ENCODE measurements at regions not wholly inside any gene's neighbourhood (a gene's known extent, or its start where the extent isn't known, plus 50 kb on each side); places are given as distances from the start of the nearest gene placed in this dataset.

DNA sequence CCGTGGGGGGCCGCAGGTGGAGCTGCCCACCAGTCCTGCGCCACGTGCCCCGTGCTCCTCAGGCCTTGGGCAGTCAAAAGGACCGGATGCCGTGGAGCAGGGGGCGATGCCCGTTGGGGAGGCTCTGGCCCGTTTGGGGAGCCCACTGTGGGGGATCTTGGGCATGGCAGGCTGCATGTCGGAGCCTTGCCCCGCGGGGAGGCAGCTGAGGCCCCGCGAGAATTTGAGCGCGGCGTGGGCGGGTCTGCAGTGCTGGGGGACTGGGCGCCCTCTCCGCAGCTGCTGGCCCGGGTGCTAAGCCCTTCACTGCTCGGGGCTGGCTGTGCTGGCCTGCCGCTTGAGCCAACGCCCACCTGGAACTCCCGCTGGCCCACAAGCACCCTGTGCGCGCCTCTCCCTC lies 445.6 kb upstream of the EDIL3 start:
- no CpG with 5 or more reads among the region's 28 CpGs for WGBS (ENCODE audit: extremely low coverage, insufficient coverage, insufficient read length)
- H2BK120ac ChIP-seq (ENCODE audit: insufficient read depth, low read length, poor library complexity): no peak overlapping the region
- no peaks in the 10 kb centered on the region for H3K79me1 ChIP-seq (ENCODE audit: low read length)
- no peak overlapping the region for H3K4ac ChIP-seq (ENCODE audit: low read depth, low read length)
- no peak overlapping the region for H3K9ac ChIP-seq (ENCODE audit: low read length)
- no peak overlapping the region for H2AK5ac ChIP-seq (ENCODE audit: low read length)
- H3K14ac ChIP-seq (ENCODE audit: low read length): no peak overlapping the region
- no peak overlapping the region for H2BK12ac ChIP-seq (ENCODE audit: low read length)
- H4K8ac ChIP-seq (ENCODE audit: low read depth, low read length): no peak overlapping the region
- no peaks in the 10 kb centered on the region for H3K27me3 ChIP-seq (ENCODE audit: insufficient read depth, low read length)
- no peak overlapping the region for H3K23ac ChIP-seq (ENCODE audit: low read length)
- no peak overlapping the region for H4K91ac ChIP-seq (ENCODE audit: low read depth, low read length)
- no peak overlapping the region for H3K27ac ChIP-seq (ENCODE audit: low read depth, low read length)
- no peak overlapping the region for H2AFZ ChIP-seq (ENCODE audit: insufficient read depth, low read length, poor library complexity)
- H3K4me1 ChIP-seq (ENCODE audit: control insufficient read depth in 1 of 2, insufficient read depth in 2 of 2, low read length in 2 of 2): no peaks in the 10 kb centered on the region
- H3K9me3 ChIP-seq (ENCODE audit: insufficient read depth, low read depth, low read length): peaks cover 7% of the 10 kb centered on the region
- no peaks in the 10 kb centered on the region for H3K36me3 ChIP-seq (ENCODE audit: control insufficient read depth in 1 of 2, insufficient read depth in 2 of 2, low read length in 2 of 2)
- H3K4me2 ChIP-seq (ENCODE audit: low read length): no peak overlapping the region
- H3K18ac ChIP-seq (ENCODE audit: low read length): no peak overlapping the region
- no peak overlapping the region for H4K12ac ChIP-seq (ENCODE audit: low read depth, low read length)
- H2BK5ac ChIP-seq (ENCODE audit: low read depth, low read length, poor library complexity): no peak overlapping the region
- no peaks in the 10 kb centered on the region for H3K79me2 ChIP-seq (ENCODE audit: control insufficient read depth, insufficient read depth, low read length, poor library complexity)
- no peak for DNase-seq
- no peak overlapping the region for H3K4me3 ChIP-seq (ENCODE audit: low read depth, low read length)

DNA sequence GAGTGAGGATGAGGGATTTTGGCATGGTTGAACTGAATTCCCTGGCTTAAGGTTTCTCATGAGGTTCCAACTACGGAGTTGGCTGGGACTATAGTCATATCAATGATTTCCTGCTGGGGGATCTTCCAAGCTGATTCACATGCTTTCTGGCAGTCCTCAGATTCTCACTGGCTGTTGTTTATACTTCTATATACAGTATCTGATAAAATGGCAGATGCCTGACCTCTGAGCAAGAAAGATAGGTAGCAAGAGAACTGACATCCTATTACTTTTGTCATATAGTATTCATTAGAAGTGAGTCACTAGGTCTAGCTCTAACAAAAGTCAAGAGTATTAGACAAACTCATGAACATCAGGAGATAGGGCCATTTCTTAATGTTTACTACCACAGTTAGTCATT lies 440.9 kb upstream of the EDIL3 start:
- no peak overlapping the region for H3K4me2 ChIP-seq (ENCODE audit: low read length)
- H3K27me3 ChIP-seq (ENCODE audit: insufficient read depth, low read length): no peaks in the 10 kb centered on the region
- no peak overlapping the region for H3K9ac ChIP-seq (ENCODE audit: low read length)
- no peak overlapping the region for H3K14ac ChIP-seq (ENCODE audit: low read length)
- no peak overlapping the region for H3K23ac ChIP-seq (ENCODE audit: low read length)
- no peak overlapping the region for H2AFZ ChIP-seq (ENCODE audit: insufficient read depth, low read length, poor library complexity)
- WGBS (ENCODE audit: extremely low coverage, insufficient coverage, insufficient read length): no CpG with 5 or more reads among the region's 1 CpG
- no peak overlapping the region for H2BK5ac ChIP-seq (ENCODE audit: low read depth, low read length, poor library complexity)
- no peak overlapping the region for H3K4ac ChIP-seq (ENCODE audit: low read depth, low read length)
- no peaks in the 10 kb centered on the region for H3K4me1 ChIP-seq (ENCODE audit: control insufficient read depth in 1 of 2, insufficient read depth in 2 of 2, low read length in 2 of 2)
- no peaks in the 10 kb centered on the region for H3K79me1 ChIP-seq (ENCODE audit: low read length)
- H3K79me2 ChIP-seq (ENCODE audit: control insufficient read depth, insufficient read depth, low read length, poor library complexity): no peaks in the 10 kb centered on the region
- H4K8ac ChIP-seq (ENCODE audit: low read depth, low read length): no peak overlapping the region
- H3K9me3 ChIP-seq (ENCODE audit: insufficient read depth, low read depth, low read length): peaks cover 6% of the 10 kb centered on the region
- H2AK5ac ChIP-seq (ENCODE audit: low read length): no peak overlapping the region
- no peak overlapping the region for H3K27ac ChIP-seq (ENCODE audit: low read depth, low read length)
- no peak for DNase-seq
- no peak overlapping the region for H4K91ac ChIP-seq (ENCODE audit: low read depth, low read length)
- no peak overlapping the region for H3K18ac ChIP-seq (ENCODE audit: low read length)
- no peaks in the 10 kb centered on the region for H3K36me3 ChIP-seq (ENCODE audit: control insufficient read depth in 1 of 2, insufficient read depth in 2 of 2, low read length in 2 of 2)
- no peak overlapping the region for H2BK120ac ChIP-seq (ENCODE audit: insufficient read depth, low read length, poor library complexity)
- no peak overlapping the region for H4K12ac ChIP-seq (ENCODE audit: low read depth, low read length)
- no peak overlapping the region for H2BK12ac ChIP-seq (ENCODE audit: low read length)
- H3K4me3 ChIP-seq (ENCODE audit: low read depth, low read length): no peak overlapping the region

DNA sequence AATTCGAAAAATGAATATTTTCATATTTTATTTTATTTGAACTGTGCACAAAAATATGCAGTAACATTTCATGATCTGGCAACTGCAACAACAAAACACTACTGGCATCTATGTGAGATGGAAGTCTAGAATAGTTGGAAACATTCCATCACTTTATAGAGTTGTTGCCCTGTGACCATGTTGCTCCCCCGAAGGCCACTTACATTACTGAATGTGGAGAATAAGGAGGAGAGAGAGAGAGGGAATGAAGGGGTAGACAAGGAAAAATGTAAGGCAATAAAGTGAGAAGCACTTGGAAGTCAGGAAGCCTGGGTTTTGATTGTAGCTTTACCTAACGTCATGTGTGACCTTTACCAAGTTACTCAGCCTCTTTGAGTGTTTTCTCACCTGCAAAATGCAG lies 437.2 kb upstream of the EDIL3 start:
- H3K79me1 ChIP-seq (ENCODE audit: low read length): no peaks in the 10 kb centered on the region
- no peak for DNase-seq
- no peaks in the 10 kb centered on the region for H3K79me2 ChIP-seq (ENCODE audit: control insufficient read depth, insufficient read depth, low read length, poor library complexity)
- H3K14ac ChIP-seq (ENCODE audit: low read length): no peak overlapping the region
- no peak overlapping the region for H3K18ac ChIP-seq (ENCODE audit: low read length)
- no peak overlapping the region for H2AK5ac ChIP-seq (ENCODE audit: low read length)
- H3K27me3 ChIP-seq (ENCODE audit: insufficient read depth, low read length): no peaks in the 10 kb centered on the region
- H2AFZ ChIP-seq (ENCODE audit: insufficient read depth, low read length, poor library complexity): no peak overlapping the region
- no peak overlapping the region for H3K4me2 ChIP-seq (ENCODE audit: low read length)
- no peak overlapping the region for H4K91ac ChIP-seq (ENCODE audit: low read depth, low read length)
- H3K9me3 ChIP-seq (ENCODE audit: insufficient read depth, low read depth, low read length): no peaks in the 10 kb centered on the region
- H3K4me3 ChIP-seq (ENCODE audit: low read depth, low read length): no peak overlapping the region
- H3K9ac ChIP-seq (ENCODE audit: low read length): no peak overlapping the region
- no CpG with 5 or more reads among the region's 3 CpGs for WGBS (ENCODE audit: extremely low coverage, insufficient coverage, insufficient read length)
- no peak overlapping the region for H3K4ac ChIP-seq (ENCODE audit: low read depth, low read length)
- H4K12ac ChIP-seq (ENCODE audit: low read depth, low read length): no peak overlapping the region
- no peak overlapping the region for H2BK5ac ChIP-seq (ENCODE audit: low read depth, low read length, poor library complexity)
- H2BK120ac ChIP-seq (ENCODE audit: insufficient read depth, low read length, poor library complexity): no peak overlapping the region
- H3K36me3 ChIP-seq (ENCODE audit: control insufficient read depth in 1 of 2, insufficient read depth in 2 of 2, low read length in 2 of 2): no peaks in the 10 kb centered on the region
- H3K4me1 ChIP-seq (ENCODE audit: control insufficient read depth in 1 of 2, insufficient read depth in 2 of 2, low read length in 2 of 2): no peaks in the 10 kb centered on the region
- no peak overlapping the region for H3K27ac ChIP-seq (ENCODE audit: low read depth, low read length)
- no peak overlapping the region for H3K23ac ChIP-seq (ENCODE audit: low read length)
- H4K8ac ChIP-seq (ENCODE audit: low read depth, low read length): no peak overlapping the region
- H2BK12ac ChIP-seq (ENCODE audit: low read length): no peak overlapping the region

DNA sequence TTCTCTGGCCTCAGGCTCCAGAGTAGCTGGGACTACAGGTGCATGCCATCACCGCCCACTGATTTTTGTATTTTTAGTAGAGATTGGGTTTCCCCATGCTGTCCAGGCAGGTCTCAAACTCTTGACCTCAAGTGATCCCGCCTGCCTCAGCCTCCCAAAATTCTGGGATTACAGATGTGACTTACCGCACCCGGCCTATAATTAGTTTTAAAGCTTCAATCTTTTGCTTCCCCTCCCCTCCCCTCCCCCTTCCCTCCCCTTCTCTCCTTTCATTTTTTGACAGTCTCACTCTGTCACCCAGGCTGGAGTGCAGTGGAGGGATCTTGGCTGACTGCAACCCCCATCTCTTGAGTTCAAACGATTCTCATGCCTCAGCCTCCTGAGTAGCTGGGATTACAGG lies 433.3 kb upstream of the EDIL3 start:
- H3K36me3 ChIP-seq (ENCODE audit: control insufficient read depth in 1 of 2, insufficient read depth in 2 of 2, low read length in 2 of 2): no peaks in the 10 kb centered on the region
- no peaks in the 10 kb centered on the region for H3K79me2 ChIP-seq (ENCODE audit: control insufficient read depth, insufficient read depth, low read length, poor library complexity)
- no peak overlapping the region for H4K8ac ChIP-seq (ENCODE audit: low read depth, low read length)
- no peak overlapping the region for H2AK5ac ChIP-seq (ENCODE audit: low read length)
- no peak overlapping the region for H2BK5ac ChIP-seq (ENCODE audit: low read depth, low read length, poor library complexity)
- no peak overlapping the region for H2BK12ac ChIP-seq (ENCODE audit: low read length)
- no CpG with 5 or more reads among the region's 5 CpGs for WGBS (ENCODE audit: extremely low coverage, insufficient coverage, insufficient read length)
- no peak overlapping the region for H4K91ac ChIP-seq (ENCODE audit: low read depth, low read length)
- H2AFZ ChIP-seq (ENCODE audit: insufficient read depth, low read length, poor library complexity): no peak overlapping the region
- no peak overlapping the region for H3K14ac ChIP-seq (ENCODE audit: low read length)
- H3K9ac ChIP-seq (ENCODE audit: low read length): no peak overlapping the region
- no peak overlapping the region for H3K23ac ChIP-seq (ENCODE audit: low read length)
- H3K4me2 ChIP-seq (ENCODE audit: low read length): no peak overlapping the region
- no peak overlapping the region for H3K27ac ChIP-seq (ENCODE audit: low read depth, low read length)
- no peak overlapping the region for H3K4ac ChIP-seq (ENCODE audit: low read depth, low read length)
- no peak overlapping the region for H3K18ac ChIP-seq (ENCODE audit: low read length)
- no peak overlapping the region for H2BK120ac ChIP-seq (ENCODE audit: insufficient read depth, low read length, poor library complexity)
- no peak overlapping the region for H4K12ac ChIP-seq (ENCODE audit: low read depth, low read length)
- H3K9me3 ChIP-seq (ENCODE audit: insufficient read depth, low read depth, low read length): no peaks in the 10 kb centered on the region
- H3K27me3 ChIP-seq (ENCODE audit: insufficient read depth, low read length): no peaks in the 10 kb centered on the region
- H3K4me3 ChIP-seq (ENCODE audit: low read depth, low read length): no peak overlapping the region
- H3K79me1 ChIP-seq (ENCODE audit: low read length): no peaks in the 10 kb centered on the region
- no peak for DNase-seq
- H3K4me1 ChIP-seq (ENCODE audit: control insufficient read depth in 1 of 2, insufficient read depth in 2 of 2, low read length in 2 of 2): no peaks in the 10 kb centered on the region

Measured in trophoblast cell (in vitro differentiated cells and primary cell).